TTC549 (cell line): ENCODE measurements at regions not wholly inside any gene's neighbourhood (a gene's known extent, or its start where the extent isn't known, plus 50 kb on each side); places are given as distances from the start of the nearest gene placed in this dataset.

Source experiments
- FAIRE-seq: peaks from 2 replicates; lab custom pipeline; 2012; peaks lifted over from hg19 to GRCh38; lab: Jason Lieb, UNC

DNA sequence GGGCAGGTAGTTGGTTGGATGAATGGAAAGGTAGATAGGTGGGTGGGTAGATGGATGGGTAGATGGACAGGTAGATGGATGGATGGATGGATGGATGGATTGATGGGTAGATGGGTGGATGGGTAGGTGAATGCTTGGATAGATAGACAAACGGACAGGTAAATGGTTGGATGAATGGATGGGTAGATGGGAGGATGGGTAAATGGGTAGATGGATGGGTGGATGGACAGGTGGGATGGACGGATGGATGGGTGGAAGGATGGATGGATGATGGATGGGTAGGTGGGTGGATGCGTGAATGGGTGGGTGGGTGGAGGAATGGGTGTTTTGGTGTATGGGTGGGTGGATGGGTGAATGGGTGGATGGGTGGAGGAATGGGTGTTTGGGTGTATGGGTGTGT lies 50.1 kb upstream of the ASAP2 start:
- no peak for FAIRE-seq

DNA sequence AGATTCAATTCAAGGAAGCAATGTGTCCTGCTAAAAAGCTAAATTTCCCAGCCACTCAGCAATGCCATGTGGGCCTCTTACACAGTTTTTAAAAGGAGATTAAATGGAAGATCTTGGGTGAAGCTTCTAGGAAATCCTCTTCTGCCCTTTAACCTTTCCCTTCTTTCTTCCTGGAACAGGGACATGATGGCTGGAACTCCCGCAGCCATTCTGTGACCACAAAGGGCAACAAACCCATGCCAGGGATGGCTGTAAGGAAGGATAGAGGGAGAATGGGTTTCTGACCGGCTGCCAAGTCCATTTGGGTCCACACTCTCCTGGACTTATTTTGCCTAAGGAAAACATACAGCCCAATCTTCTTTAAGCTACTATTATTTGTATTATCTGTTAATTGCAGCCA lies 52.6 kb upstream of the ASAP2 start:
- FAIRE-seq: no peak

DNA sequence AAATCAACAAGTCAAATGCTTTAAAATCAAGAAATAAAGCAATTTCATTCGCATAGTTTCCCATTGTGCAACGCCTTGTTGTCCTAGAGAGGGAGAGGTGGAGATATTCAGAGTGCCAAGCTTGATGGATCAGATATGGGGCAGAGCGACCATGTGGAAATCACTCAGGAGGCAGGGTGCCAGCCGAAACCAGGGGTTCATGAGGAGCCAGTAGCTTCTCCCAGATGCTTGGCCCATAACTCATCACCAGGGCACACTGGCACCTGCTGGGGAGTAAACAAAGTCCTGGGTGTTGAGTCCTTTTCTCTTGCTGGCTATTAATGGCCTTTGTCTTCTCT lies 53.0 kb upstream of the ASAP2 start:
- FAIRE-seq: no peak

DNA sequence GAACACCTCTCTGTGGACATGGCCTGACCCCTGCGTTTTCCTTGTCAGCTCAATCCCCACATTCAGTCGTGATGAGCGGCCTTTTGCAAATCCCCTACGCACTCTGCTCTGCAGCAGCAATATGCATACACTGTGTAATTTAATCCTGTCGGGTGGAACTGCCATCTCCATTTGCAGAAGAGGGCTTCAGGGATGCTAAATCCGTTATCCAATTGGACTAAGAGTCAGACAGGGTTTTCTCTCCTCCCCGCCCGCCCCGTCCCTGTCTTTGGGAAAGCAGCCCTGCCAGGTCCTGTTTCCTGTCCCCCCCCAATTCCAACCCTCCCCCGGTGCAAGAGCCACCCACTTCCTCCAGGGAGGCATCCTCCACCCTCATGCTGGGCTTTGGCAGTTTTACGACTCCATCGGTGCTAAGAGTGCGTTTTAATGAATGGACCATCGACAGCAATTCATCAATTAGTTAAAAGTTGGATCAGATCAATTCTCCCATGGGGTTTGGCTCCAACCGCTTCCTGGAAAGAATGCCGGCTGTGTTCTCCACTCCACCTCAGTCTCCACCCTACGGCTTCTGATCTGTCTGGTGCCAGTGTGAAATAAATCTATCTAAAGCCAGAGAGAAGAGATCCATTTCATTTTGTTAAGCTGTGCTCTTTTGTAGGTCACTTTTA lies 53.5 kb upstream of the ASAP2 start:
- no peak for FAIRE-seq

DNA sequence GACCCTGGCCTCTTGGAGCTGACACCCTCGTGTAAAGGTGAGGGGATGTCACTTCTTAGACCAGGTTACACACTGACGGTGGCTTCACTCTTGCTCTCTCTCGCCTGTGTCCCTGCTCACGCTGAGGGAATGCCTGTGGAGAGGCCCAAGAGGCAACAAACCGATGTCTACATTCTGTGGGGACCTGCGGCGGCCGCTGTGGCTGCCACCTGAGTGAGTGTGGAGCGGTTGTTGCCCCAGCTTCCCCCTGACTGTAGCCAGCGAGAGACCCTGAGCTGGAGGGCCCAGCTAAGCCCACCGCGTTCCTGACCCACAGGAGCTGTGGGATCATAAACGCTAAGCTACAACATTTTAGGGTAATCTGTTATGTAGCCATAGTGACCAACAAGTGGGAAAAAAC lies 55.7 kb upstream of the ASAP2 start:
- FAIRE-seq: no peak

DNA sequence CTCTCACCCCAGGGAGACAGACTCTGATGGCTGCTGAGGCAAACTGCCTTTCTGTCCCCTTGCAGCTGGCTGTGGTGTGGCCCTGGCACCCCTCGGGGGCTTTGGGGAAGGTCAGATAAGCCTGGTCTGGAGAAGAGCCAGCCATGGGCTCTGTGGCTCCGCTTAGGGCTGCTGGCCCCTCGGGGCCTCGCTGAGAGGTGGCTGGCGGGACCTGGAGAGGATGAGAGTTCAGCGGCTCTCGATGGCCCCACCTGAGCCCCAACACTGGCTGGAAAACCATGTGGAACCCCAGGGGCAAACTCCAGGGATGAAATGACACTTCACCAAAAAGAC lies 56.1 kb upstream of the ASAP2 start:
- no peak for FAIRE-seq

DNA sequence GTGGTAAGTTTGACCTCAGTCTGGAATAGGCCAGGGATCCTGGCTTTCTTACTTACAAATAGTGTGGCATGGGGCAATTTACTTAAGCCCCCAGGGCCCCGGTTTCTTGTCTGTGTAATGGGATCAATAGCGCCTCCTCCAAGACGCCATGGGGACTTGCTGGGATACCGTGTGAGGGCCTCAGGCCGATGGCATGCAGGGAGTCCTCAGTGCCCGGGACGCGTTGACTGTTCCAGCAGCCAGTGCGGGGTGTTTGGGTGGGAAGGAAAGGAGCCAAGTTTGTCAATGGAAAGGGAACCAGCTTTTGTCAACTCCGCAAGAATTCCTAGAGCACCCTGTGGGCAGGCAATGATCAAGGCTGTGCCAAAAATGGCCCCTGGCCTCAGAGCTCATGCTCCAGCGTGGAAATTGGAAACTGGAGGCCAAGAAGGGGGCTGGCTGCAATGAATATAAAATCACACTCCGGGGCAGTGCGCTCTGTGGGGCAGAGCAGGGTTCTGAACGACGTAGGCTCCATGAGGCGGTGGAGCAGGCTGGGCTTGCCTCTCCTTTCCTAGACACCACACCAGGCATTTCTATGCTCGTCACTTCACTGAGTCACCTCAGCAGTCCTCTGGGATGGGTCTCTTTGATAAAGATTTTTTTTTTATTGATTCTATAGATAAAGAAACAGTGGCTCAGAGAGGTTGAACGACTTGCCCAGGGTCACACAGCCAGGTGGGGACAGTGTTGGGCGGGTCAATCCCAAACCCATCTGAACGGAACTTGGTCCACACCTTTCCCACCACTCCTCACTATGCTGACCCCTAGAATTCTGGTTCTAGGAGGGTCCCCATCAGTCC lies 56.7 kb upstream of the ASAP2 start:
- FAIRE-seq: no peak

DNA sequence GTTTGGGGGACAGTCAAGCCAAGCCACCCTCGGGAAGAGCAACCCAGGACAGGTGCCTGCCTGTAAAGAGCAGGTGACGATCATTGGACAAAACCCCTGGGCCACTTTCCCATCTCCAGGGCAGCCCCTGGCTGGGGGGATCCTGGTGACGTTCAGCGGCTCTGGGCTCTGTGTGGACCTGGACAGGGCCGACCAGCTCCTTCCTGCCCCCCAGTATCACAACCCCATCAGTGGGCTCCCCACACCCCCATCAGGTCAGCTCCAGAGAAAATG lies 57.3 kb upstream of the ASAP2 start:
- no peak for FAIRE-seq

DNA sequence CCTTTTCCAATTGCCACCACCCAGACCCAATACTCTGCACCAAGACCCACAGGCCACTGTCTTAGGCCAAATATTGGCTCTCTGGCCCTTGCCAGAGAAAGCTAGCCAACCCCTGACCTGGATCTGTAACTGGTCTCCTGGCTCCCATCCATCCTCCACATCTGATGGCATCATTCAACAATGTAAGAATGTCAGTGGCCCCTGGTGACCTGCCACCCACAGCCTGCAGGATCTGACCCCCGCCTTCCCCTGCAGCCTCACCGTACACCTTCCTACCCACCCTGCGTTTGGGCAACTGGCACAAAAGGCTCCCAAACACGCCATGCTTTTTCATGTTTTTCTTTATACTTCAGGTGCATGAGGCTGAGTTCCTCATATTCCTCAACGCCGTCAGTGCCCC lies 60.0 kb upstream of the ASAP2 start:
- FAIRE-seq: no peak

DNA sequence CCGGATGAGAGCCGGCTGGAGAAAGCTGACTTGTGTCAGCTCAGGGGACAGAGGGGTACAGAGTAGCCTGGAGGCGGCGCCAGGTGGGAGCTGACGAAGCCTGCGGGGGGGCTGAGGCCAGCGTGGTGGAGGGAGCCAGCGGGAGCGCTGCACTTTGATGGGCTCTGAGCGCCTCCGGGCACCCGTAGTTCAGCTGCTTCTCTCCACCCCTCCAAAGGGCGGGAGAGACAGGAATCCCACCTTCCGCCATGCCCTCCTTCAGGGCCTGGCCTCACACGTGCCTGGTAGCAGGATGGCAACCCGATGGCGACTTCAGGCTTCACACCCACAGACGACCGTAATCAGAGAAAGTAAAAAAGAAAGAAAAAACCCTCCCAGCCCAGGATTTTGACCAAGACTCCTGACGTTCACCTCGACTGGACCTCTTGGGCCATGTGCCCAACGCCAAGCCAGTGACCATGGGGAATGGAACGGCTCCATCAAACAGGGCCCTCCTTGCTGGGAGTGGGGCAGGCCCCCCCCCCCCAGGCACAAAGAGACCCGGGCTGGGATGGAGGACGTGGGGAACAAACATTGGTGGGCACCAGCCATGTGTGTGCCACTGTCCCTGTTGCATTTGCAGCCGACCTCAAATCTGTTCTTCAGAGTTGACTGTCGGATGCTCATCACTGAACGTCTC lies 60.7 kb upstream of the ASAP2 start:
- FAIRE-seq: no peak

DNA sequence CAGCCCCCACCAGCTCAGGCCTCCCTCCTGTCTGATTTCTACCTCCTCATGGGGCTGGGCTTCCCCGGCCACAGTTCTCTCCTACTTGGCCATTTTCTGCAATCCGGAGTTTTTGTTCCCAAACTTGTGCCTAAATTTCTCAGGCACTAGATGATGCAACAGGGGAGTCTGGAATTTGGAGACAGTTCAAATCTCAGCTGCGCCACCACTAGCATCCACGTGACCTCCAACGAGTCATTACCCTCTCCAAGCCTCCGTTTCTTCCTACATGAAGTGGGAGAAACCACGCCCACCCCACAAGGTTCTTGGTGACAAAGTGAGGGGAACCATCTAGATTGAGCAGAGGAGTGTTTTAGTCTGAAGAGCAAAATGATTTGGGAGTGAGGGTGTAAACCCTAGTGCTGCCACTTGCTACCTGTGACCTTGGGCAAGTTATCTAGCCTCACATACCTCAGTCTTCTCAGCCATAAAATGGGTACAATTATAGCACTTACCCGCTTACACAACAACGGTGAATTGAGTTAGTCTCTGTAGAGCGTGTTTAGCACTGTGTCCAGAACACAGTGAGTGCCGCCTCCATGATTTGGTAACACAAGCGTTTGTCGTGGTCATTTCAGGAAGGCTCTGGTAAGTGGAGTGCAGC lies 61.4 kb upstream of the ASAP2 start:
- no peak for FAIRE-seq

DNA sequence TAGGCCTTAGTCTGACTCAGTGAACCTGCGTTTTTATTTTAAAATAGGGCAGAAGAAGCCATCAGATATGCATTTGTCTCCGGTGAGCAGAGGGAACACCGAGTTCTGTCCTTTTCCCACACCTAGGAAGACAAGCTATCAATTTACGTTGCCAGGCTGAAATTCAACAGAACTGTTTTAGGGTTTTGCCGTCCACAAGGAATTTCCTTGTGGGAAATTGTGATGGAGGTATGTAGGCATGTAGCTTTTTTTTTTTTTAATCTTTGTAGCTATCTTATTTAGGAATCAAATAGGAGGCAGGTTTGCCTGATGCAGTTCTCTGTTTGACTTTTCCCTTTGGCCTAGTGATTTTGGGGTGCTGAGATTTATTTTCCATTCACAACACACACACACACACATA lies 62.0 kb upstream of the ASAP2 start:
- no peak for FAIRE-seq

DNA sequence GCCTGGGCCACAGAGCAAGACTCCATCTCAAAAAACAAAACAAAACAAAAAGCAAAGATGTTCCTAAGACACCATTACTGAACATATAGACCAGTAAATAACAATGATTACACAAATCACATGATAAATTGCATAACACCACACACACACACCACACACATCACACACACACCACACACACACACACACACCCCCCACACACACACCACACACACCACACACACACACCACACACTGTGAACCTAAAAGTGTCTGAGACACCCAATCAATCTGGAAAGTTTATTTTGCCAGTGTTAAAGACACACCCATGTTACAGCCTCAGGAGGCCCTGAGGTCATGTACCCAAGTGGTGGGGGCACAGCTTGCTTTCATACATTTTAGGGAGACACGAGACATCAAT lies 62.6 kb upstream of the ASAP2 start:
- FAIRE-seq: no peak

DNA sequence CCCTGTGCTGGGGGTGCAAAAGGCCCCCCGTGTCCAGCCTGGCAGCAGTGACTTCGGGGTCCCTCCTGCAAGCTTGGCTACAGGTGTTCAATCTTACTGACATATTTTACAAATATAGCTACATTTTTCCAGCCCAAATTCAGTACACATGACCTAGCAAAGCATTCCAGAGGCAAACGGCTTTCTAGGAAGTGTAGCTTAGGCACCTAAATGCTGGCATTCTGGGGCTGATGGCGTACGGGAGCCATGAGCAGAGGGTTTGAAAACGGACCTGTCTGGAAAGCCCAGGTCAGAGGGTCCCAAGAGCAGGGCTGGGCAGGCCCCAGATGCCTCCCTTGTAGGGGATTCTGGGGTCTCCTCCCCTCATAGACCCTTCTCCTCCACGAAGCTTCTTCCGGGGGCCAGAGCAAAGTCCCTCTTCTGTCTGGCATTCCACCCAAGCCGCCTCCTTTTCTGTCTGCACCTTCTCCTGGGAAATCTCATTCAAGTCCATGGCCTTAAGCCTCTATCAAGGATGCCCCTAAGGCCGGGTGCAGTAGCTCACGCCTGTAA lies 63.3 kb upstream of the ASAP2 start:
- FAIRE-seq: no peak

DNA sequence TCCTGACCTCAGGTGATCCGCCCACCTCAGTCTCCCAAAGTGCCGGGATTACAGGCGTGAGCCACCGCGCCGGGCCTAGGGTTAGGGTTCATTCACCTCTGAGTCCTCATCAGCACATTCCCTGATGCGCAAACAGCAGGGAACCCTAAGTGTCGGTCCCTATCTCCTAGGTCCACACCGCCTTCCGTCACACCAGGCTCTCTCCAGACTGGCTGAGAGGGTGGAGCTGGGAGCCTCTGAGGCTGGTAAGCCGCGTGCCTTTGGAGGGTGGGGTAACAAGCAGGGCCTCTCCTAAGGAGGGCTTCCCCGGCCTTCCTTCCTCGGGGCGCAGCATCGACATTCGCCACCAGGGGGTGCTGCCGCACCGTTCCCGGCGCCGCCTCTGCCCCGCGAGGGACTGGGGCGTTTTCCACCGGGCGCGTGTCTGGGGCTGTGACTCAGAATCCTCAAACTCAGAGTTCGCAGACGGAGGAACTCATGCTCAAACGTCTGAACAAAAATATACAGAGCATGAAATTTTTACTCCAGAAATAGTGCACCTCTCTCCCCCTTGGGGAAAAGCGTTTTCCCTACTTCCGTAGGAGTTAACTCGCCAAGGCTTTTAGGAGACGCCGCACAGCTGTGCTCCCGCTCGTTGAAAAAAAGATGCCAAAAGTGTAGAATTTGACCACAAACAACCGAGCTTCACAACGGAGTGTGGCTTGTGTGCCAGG lies 63.9 kb upstream of the ASAP2 start:
- peak; percentile 63 for FAIRE-seq

DNA sequence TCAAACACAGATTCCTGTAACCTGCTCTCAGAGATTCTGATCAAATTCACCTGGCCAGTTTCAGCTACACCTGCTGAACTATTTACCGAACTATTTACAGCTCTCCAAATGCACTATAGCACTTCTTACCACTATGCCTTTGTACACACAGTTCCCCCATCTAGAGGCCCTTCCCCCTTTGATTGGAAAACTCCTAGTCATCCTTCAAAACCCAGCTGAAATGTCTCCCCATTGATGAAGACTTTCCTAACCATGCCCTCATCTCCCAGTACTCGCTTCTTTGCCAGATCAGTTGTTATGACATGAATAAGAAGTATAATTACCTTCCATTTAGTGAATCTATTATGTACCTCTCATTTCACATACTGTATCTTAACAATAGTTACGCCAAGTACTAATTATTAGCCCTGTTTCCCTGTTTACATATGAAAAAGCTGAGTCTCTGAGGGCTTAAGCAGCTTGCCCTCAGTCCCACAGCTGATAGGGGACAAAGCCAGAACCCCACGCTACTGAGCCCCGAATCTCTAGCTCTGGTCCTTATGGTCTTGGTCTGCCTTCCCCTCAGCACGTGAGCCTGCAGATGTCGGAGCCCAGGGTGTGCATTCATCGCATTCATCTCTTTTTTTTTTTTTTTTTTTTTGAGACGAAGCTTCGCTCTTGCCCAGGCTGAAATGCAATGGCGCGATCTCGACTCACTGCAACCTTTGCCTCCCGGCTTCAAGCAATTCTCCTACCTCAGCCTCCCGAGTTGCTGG lies 64.7 kb upstream of the ASAP2 start:
- FAIRE-seq: no peak

DNA sequence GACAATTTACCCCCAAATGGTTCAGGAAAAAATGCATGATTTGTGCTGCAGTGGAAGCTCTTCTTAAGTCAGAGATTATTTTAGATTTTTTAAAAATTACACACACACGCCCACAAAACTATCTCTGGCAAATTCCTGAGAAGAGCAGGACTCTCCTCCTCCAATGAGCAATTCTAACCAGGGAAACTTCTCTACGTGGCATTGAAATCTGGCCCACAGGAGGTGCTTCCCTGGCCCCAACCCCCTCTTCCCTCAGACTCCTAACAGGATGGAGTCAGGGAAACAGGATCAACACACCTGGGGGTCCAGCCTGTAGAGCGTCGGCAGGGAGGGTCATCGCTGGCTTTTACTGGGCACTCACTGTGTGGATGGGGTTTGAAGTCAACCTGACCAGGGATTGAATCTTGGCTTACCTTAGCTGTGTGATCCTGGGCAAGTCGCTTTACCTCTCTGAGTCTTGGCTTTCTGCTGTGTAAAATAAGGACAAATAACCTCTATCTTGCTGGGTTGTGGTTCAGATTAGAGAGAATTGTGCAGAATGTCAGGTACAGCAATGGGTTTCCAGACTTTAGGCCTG lies 65.4 kb upstream of the ASAP2 start:
- no peak for FAIRE-seq

DNA sequence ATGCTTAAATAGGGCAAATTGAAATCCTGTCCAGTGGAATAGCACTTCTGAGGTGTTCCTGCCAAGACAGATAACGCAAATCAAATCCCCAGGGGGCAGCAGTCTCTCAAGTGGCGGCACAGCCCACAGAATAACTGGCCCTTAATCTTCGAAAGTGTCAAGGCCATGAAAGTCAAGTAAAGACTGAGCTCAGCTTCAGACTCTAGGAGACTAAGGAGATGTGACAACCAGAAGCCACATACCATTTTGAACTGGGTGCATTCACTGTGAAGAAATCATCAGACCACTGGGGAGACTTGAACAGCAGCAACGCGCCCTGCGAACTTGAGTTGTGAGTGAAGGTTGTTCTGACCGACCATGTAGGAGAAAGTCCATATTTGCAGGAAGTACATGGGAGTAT lies 66.0 kb upstream of the ASAP2 start:
- no peak for FAIRE-seq

DNA sequence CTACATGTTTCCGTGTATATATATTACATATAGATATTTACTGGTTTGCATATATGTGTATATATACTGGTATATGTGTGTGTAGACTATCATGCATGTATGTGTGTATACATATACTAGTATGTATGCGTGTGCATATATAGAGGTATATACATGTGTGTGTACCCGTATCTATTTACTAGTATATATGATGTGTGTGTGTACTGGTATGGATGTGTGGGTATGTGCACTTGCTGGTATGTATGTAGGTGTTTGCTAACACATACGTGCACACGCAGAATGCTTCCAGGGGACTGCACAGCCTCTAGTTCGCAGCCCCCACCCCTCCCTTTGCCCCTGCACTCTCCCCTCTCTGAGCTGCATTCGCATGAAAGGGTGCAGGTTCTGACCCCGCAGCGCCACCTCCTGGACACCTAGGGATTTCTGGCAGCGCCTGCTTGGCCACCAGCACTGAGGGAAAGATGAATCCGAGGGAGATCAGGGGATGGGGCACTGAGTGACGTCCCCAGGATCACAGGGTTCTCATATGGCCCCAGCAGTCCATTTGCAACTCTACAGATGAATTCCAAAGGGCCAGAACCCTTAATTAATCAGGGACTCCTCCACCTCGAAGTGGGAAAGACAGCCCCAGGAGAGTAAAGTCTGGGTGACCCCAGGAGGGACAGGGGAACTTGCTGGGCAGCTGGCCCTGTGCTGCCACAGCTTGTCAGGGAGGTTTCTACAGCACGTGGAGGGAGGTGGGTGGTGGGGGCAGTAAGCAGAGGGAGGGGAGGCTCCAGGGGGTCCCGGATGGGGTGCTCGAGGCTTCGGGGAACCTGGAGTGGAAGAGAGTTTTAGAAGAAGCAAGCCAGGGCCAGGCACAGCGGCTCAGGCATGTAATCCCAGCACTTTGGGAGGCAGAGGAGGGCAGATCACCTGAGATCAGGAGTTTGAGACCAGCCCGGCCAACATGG lies 66.8 kb upstream of the ASAP2 start:
- FAIRE-seq: no peak
